Nephron (organoid): ENCODE measurements at regions not wholly inside any gene's neighbourhood (a gene's known extent, or its start where the extent isn't known, plus 50 kb on each side); places are given as distances from the start of the nearest gene placed in this dataset.
"Not testable (repeated sequence)": the region's sequence is repeated elsewhere in the genome, so short reads cannot be mapped to it uniquely, and the experiment has no call there.

Experiments
- H3K27ac Mint-ChIP-seq, 3 experiments: 2 replicates each; pipeline ENCODE4 v1.8.0; 2020; ENCODE audit warnings: mixed read lengths in 3 of 3, mild to moderate bottlenecking in 2 of 3, moderate library complexity in 1 of 3
- H3K27me3 Mint-ChIP-seq: 2 replicates; pipeline ENCODE4 v1.8.0; 2021; ENCODE audit warnings: low read depth, mild to moderate bottlenecking, moderate library complexity, mixed read lengths
- H3K36me3 Mint-ChIP-seq: 2 replicates; pipeline ENCODE4 v1.8.0; 2020; ENCODE audit warnings: low read depth, mixed read lengths
- H3K4me1 Mint-ChIP-seq: 2 replicates; pipeline ENCODE4 v1.8.0; 2020; ENCODE audit warnings: mixed read lengths
- H3K4me3 Mint-ChIP-seq, 3 experiments: 2 replicates each; pipeline ENCODE4 v1.8.0; 2020; ENCODE audit warnings: mild to moderate bottlenecking in 3 of 3, mixed read lengths in 3 of 3, moderate library complexity in 2 of 3
- H3K9me3 Mint-ChIP-seq: 2 replicates; pipeline ENCODE4 v1.8.0; 2020; ENCODE audit warnings: mixed read lengths
- CTCF ChIP-seq, 3 experiments: fragments of 200-600 bp; sonication (generic); IDR thresholded peaks; one replicate each; pipeline ENCODE4 v1.5.0; 2021; ENCODE audit warnings: antibody characterized with exemption in 3 of 3; ENCODE audit not compliant: unreplicated experiment in 3 of 3

GRCh38 chr13:60836821-60837220, 439.8 kb downstream of the TDRD3 start:
- Mint-ChIP-seq H3K4me1 (no peaks in the 10 kb centered on the region), H3K27me3 (no peaks in the 10 kb centered on the region), H3K36me3 (no peaks in the 10 kb centered on the region), H3K27ac (no peak overlapping the region), H3K4me3 (no peak overlapping the region), H3K9me3 (peaks cover 5% of the 10 kb centered on the region)
- TF ChIP-seq CTCF (IDR thresholded peaks at IDR 0.05; ENCODE audit: unreplicated experiment in 3 of 3) = no peak

GRCh38 chr13:60811581-60811980, 414.6 kb downstream of the TDRD3 start:
- no peak for TF ChIP-seq CTCF (IDR thresholded peaks at IDR 0.05; ENCODE audit: unreplicated experiment in 3 of 3)
- H3K4me1 Mint-ChIP-seq = no peaks in the 10 kb centered on the region
- H3K27ac Mint-ChIP-seq = no peak overlapping the region
- no peaks in the 10 kb centered on the region for H3K9me3 Mint-ChIP-seq
- no peaks in the 10 kb centered on the region for H3K36me3 Mint-ChIP-seq
- no peaks in the 10 kb centered on the region for H3K27me3 Mint-ChIP-seq
- H3K4me3 Mint-ChIP-seq = no peak overlapping the region

- not testable (repeated sequence) for H3K36me3 Mint-ChIP-seq, H3K4me3 Mint-ChIP-seq, H3K27me3 Mint-ChIP-seq, H3K27ac Mint-ChIP-seq, H3K4me1 Mint-ChIP-seq, H3K9me3 Mint-ChIP-seq
Measured at GRCh38 chr13:60805640-60806039, 408.6 kb downstream of the TDRD3 start.

GRCh38 chr13:60798503-60798902, 401.5 kb downstream of the TDRD3 start:
- H3K27me3 Mint-ChIP-seq = no peaks in the 10 kb centered on the region
- no peak for TF ChIP-seq CTCF (IDR thresholded peaks at IDR 0.05; ENCODE audit: unreplicated experiment in 3 of 3)
- no peaks in the 10 kb centered on the region for H3K36me3 Mint-ChIP-seq

GRCh38 chr13:60797112-60797511, 400.1 kb downstream of the TDRD3 start:
- no peaks in the 10 kb centered on the region for H3K27me3 Mint-ChIP-seq
- no peaks in the 10 kb centered on the region for H3K36me3 Mint-ChIP-seq
- H3K4me3 Mint-ChIP-seq = no peak overlapping the region
- H3K27ac Mint-ChIP-seq = no peak overlapping the region
- no peak for TF ChIP-seq CTCF (IDR thresholded peaks at IDR 0.05; ENCODE audit: unreplicated experiment in 3 of 3)
- H3K9me3 Mint-ChIP-seq = no peaks in the 10 kb centered on the region
- H3K4me1 Mint-ChIP-seq = no peaks in the 10 kb centered on the region

More at GRCh38 chr13:60798503-60798902, 401.5 kb downstream of the TDRD3 start:
- H3K4me3 Mint-ChIP-seq = no peak overlapping the region
- H3K9me3 Mint-ChIP-seq = peaks cover 5% of the 10 kb centered on the region
- no peak overlapping the region for H3K27ac Mint-ChIP-seq
- no peaks in the 10 kb centered on the region for H3K4me1 Mint-ChIP-seq

- Mint-ChIP-seq H3K9me3 (no peaks in the 10 kb centered on the region), H3K4me1 (no peaks in the 10 kb centered on the region), H3K27ac (no peak overlapping the region), H3K27me3 (no peaks in the 10 kb centered on the region), H3K4me3 (no peak overlapping the region), H3K36me3 (no peaks in the 10 kb centered on the region)
- no peak for TF ChIP-seq CTCF (IDR thresholded peaks at IDR 0.05; ENCODE audit: unreplicated experiment in 3 of 3)
Measured at GRCh38 chr13:60794751-60795150, 397.7 kb downstream of the TDRD3 start.
